HCT116 (cell line): ENCODE measurements at regions not wholly inside any gene's neighbourhood (a gene's known extent, or its start where the extent isn't known, plus 50 kb on each side); places are given as distances from the start of the nearest gene placed in this dataset.

Source experiments
- ATAC-seq: fragments of 200-7000 bp; cut with Tn5 transposase; 2 replicates; pipeline ENCODE4 v1.9.1; 2020; ENCODE audit warnings: mild to moderate bottlenecking, moderate library complexity
- BruUV-seq: library from RNA; stranded (reverse); fragments of 400-500 nt; replicated peaks from 2 replicates; lab custom pipeline; 2021; lab: Mats Ljungman, UMichigan
- CTCF ChIA-PET: fragments of 300-600 bp; sonication (Branson Sonifier 250); formaldehyde crosslinking; loops from one replicate; lab custom pipeline; 2021; ENCODE audit warnings: antibody characterized with exemption; lab: Charles Lee
- POLR2A ChIA-PET: fragments of 300-600, 350-600 bp; sonication (Branson Sonifier 250); formaldehyde crosslinking; loops from one replicate; lab custom pipeline; 2021; ENCODE audit warnings: antibody characterized with exemption; lab: Charles Lee
- RAD21 ChIA-PET, 2 experiments: fragments of 300-600 bp; sonication (Branson Sonifier 250); formaldehyde crosslinking; loops; one replicate each; lab custom pipeline; 2023; ENCODE audit warnings: low total read pairs in 2 of 2; ENCODE audit not compliant: uncharacterized antibody in 2 of 2, unreplicated experiment in 2 of 2, low non-redundant PET in 1 of 2; lab: Charles Lee
- DNase-seq: peaks from one replicate; pipeline ENCODE4 v3.0.0-alpha.2; 2010; ENCODE audit warnings: low read depth, low spot score
- H2AFZ ChIP-seq: fragments of 200-600 bp; shearing (Covaris generic), sonication (generic); 2 replicates; pipeline ENCODE4 v1.6.1; 2017; ENCODE audit warnings: low read depth, mixed run types, mixed read lengths, antibody characterized with exemption, low read length; ENCODE audit not compliant: poor library complexity, severe bottlenecking
- H3K27ac ChIP-seq: 2 replicates; pipeline ENCODE4 v1.5.1; 2012; ENCODE audit warnings: low read depth, low read length
- H3K27me3 ChIP-seq: fragments of 200-600 bp; sonication (generic); 2 replicates; pipeline ENCODE4 v1.6.1; 2016; ENCODE audit warnings: mixed run types, low read length, mixed read lengths; ENCODE audit not compliant: insufficient read depth
- H3K36me3 ChIP-seq, 2 experiments: fragments of 200-500 bp in 1 of 2; fragments of 200-600 bp in 1 of 2; sonication (Bioruptor generic) in 1 of 2; sonication (generic) in 1 of 2; 2 replicates each; pipeline versions ENCODE4 v1.5.1 to v1.6.1; 2014 to 2016; ENCODE audit warnings: low read length in 2 of 2, inconsistent platforms in 1 of 2, mixed read lengths in 1 of 2, mixed run types in 1 of 2; ENCODE audit not compliant: insufficient read depth in 2 of 2, control insufficient read depth in 1 of 2
- H3K4me1 ChIP-seq, 2 experiments: fragments of 200-600 bp in 1 of 2; sonication (generic) in 1 of 2; 2 replicates each; pipeline versions ENCODE4 v1.5.1 to v1.6.1; 2012 to 2017; ENCODE audit warnings: low read length in 2 of 2, inconsistent platforms in 1 of 2, mild to moderate bottlenecking in 1 of 2, mixed read lengths in 1 of 2, mixed run types in 1 of 2, moderate library complexity in 1 of 2; ENCODE audit not compliant: insufficient read depth in 2 of 2, control insufficient read depth in 1 of 2
- H3K4me2 ChIP-seq: fragments of 200-600 bp; sonication (generic); 2 replicates; pipeline ENCODE4 v1.6.1; 2017; ENCODE audit warnings: mixed run types, low read length, mixed read lengths
- H3K4me3 ChIP-seq, 2 experiments: fragments of 200-600 bp in 1 of 2; sonication (generic) in 1 of 2; replicated peaks in 1 of 2; 2 replicates each; pipeline ENCODE4 v1.5.1; 2011 to 2016; ENCODE audit warnings: low read length in 2 of 2, control low read depth in 1 of 2, low read depth in 1 of 2, mild to moderate bottlenecking in 1 of 2, mixed read lengths in 1 of 2, mixed run types in 1 of 2
- H3K79me2 ChIP-seq: fragments of 200-600 bp; sonication (generic); 2 replicates; pipeline ENCODE4 v1.6.1; 2017; ENCODE audit warnings: mild to moderate bottlenecking, mixed run types, low read length, moderate library complexity, mixed read lengths; ENCODE audit not compliant: insufficient read depth
- H3K9ac ChIP-seq: fragments of 200-600 bp; sonication (generic); 2 replicates; pipeline ENCODE4 v1.6.1; 2016; ENCODE audit warnings: low read length, mixed read lengths
- H3K9me2 ChIP-seq: fragments of 200-600 bp; sonication (generic), shearing (Covaris generic); 2 replicates; pipeline ENCODE4 v1.6.1; 2017; ENCODE audit warnings: mixed run types, mild to moderate bottlenecking, moderate library complexity; ENCODE audit not compliant: insufficient read depth
- H3K9me3 ChIP-seq, 2 experiments: fragments of 200-500 bp in 1 of 2; fragments of 200-600 bp in 1 of 2; sonication (Bioruptor generic) in 1 of 2; sonication (generic) in 1 of 2; 2 replicates each; pipeline ENCODE4 v1.6.1; 2014 to 2017; ENCODE audit warnings: low read length in 2 of 2, mixed read lengths in 2 of 2, inconsistent platforms in 1 of 2, low read depth in 1 of 2, mild to moderate bottlenecking in 1 of 2, mixed run types in 1 of 2, moderate library complexity in 1 of 2; ENCODE audit not compliant: control insufficient read depth in 1 of 2, insufficient read depth in 1 of 2
- H4K20me1 ChIP-seq: fragments of 200-600 bp; sonication (generic), shearing (Covaris generic); 2 replicates; pipeline ENCODE4 v1.6.1; 2017; ENCODE audit warnings: mixed run types, mild to moderate bottlenecking, moderate library complexity; ENCODE audit not compliant: insufficient read depth
- CEBPB ChIP-seq: IDR thresholded peaks from 2 replicates; pipeline ENCODE4 v1.6.1; 2012; ENCODE audit warnings: low read depth
- FOSL1 ChIP-seq: IDR thresholded peaks from 2 replicates; pipeline ENCODE4 v1.6.1; 2012; ENCODE audit warnings: low read depth
- JUND ChIP-seq: IDR thresholded peaks from 2 replicates; pipeline ENCODE4 v1.6.1; 2012
- POLR2A ChIP-seq: IDR thresholded peaks from 2 replicates; pipeline ENCODE4 v1.7.0; 2011; ENCODE audit warnings: borderline replicate concordance; ENCODE audit not compliant: insufficient read depth, insufficient read length; ENCODE audit errors: extremely low read depth
- POLR2AphosphoS5 ChIP-seq: IDR thresholded peaks from 2 replicates; pipeline ENCODE4 v1.6.1; 2011; ENCODE audit warnings: mild to moderate bottlenecking, low read depth, low read length, moderate library complexity
- SIN3A ChIP-seq: IDR thresholded peaks from 2 replicates; pipeline ENCODE4 v1.6.1; 2012; ENCODE audit warnings: low read depth
- SP1 ChIP-seq: IDR thresholded peaks from 2 replicates; pipeline ENCODE4 v1.6.1; 2012; ENCODE audit warnings: low read depth
- intact Hi-C: fragments of 100-400 bp; cut with micrococcal nuclease; formaldehyde crosslinking; loops from 2 replicates; pipeline ENCODE4 v1.10.0; 2022
- TF ChIP-seq, protein P1 (sequence below): IDR thresholded peaks from 2 replicates; pipeline ENCODE4 v1.6.1; 2012
- TF ChIP-seq, protein P2 (sequence below): IDR thresholded peaks from 2 replicates; pipeline ENCODE4 v1.6.1; 2012; ENCODE audit warnings: low read depth

DNA sequence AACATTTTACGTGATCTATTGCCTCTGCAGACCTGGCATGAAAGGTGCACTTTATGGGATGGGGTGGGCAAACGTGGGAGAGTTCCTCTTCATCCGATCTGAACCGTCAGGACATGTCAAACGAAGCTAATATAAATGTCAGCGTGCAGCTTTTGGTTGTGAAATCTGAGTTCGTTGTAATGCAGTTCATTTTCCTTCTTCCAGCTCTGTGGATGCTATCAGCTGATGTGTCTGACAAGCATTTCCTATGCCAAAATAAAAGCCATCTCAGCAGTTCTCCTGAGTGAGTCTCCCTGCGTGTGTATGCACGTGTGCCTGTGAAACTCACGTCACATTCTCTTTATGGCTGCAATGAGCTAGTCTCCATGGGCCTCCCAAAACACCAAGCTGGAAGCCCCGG, 512.3 kb downstream of the MCTP2 start:
- no peaks in the 10 kb centered on the region for H3K79me2 ChIP-seq
- ChIA-PET RAD21 (no interaction called here), POLR2A (no interaction called here), CTCF (no interaction called here)
- no peak overlapping the region for H3K4me3 ChIP-seq
- H3K9me2 ChIP-seq: no peaks in the 10 kb centered on the region
- H3K27ac ChIP-seq: no peak overlapping the region
- H3K9ac ChIP-seq: no peak overlapping the region
- H3K9me3 ChIP-seq: no peaks in the 10 kb centered on the region
- no peaks in the 10 kb centered on the region for H3K27me3 ChIP-seq
- H3K36me3 ChIP-seq: no peaks in the 10 kb centered on the region
- intact Hi-C loops: no loop called here
- no peak for ATAC-seq
- H3K4me2 ChIP-seq: no peak overlapping the region
- no peak overlapping the region for H2AFZ ChIP-seq
- H3K4me1 ChIP-seq: no peaks in the 10 kb centered on the region
- TF ChIP-seq JUND: no peak
- TF ChIP-seq FOSL1: no peak
- no peak for TF ChIP-seq POLR2A
- no peak for TF ChIP-seq CEBPB
- no peak for TF ChIP-seq SIN3A
- TF ChIP-seq, protein P1, sequence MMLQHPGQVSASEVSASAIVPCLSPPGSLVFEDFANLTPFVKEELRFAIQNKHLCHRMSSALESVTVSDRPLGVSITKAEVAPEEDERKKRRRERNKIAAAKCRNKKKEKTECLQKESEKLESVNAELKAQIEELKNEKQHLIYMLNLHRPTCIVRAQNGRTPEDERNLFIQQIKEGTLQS: no peak
- no peak for TF ChIP-seq SP1
- TF ChIP-seq POLR2AphosphoS5: no peak
- TF ChIP-seq, protein P2, sequence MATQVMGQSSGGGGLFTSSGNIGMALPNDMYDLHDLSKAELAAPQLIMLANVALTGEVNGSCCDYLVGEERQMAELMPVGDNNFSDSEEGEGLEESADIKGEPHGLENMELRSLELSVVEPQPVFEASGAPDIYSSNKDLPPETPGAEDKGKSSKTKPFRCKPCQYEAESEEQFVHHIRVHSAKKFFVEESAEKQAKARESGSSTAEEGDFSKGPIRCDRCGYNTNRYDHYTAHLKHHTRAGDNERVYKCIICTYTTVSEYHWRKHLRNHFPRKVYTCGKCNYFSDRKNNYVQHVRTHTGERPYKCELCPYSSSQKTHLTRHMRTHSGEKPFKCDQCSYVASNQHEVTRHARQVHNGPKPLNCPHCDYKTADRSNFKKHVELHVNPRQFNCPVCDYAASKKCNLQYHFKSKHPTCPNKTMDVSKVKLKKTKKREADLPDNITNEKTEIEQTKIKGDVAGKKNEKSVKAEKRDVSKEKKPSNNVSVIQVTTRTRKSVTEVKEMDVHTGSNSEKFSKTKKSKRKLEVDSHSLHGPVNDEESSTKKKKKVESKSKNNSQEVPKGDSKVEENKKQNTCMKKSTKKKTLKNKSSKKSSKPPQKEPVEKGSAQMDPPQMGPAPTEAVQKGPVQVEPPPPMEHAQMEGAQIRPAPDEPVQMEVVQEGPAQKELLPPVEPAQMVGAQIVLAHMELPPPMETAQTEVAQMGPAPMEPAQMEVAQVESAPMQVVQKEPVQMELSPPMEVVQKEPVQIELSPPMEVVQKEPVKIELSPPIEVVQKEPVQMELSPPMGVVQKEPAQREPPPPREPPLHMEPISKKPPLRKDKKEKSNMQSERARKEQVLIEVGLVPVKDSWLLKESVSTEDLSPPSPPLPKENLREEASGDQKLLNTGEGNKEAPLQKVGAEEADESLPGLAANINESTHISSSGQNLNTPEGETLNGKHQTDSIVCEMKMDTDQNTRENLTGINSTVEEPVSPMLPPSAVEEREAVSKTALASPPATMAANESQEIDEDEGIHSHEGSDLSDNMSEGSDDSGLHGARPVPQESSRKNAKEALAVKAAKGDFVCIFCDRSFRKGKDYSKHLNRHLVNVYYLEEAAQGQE: no peak
- DNase-seq: no peak
- H4K20me1 ChIP-seq: no peaks in the 10 kb centered on the region
- BruUV-seq: no TSS peak
